SJSA1 (cell line): ENCODE measurements at regions not wholly inside any gene's neighbourhood (a gene's known extent, or its start where the extent isn't known, plus 50 kb on each side); places are given as distances from the start of the nearest gene placed in this dataset.

ENCODE experiments used
- DNase-seq, 2 experiments: peaks; one replicate each; pipeline ENCODE4 v3.0.0-alpha.2; 2015 to 2020; ENCODE audit warnings: low spot score in 2 of 2, low read depth in 1 of 2
- H3K27ac ChIP-seq: fragments of 250-450 bp; sonication (Bioruptor Pico); 2 replicates; pipeline ENCODE4 v1.5.1; 2020; ENCODE audit warnings: mild to moderate bottlenecking, moderate library complexity
- H3K27me3 ChIP-seq: fragments of 250-450 bp; sonication (Bioruptor Pico); replicated peaks from 2 replicates; pipeline ENCODE4 v1.5.1; 2020; ENCODE audit warnings: mild to moderate bottlenecking, moderate library complexity
- H3K36me3 ChIP-seq: fragments of 250-450 bp; sonication (Bioruptor Pico); 2 replicates; pipeline ENCODE4 v1.5.1; 2020; ENCODE audit warnings: mild to moderate bottlenecking
- H3K4me1 ChIP-seq: fragments of 250-450 bp; sonication (Bioruptor Pico); replicated peaks from 2 replicates; pipeline ENCODE4 v1.6.1; 2021; ENCODE audit warnings: mild to moderate bottlenecking
- H3K4me3 ChIP-seq: fragments of 250-450 bp; sonication (Bioruptor Pico); 2 replicates; pipeline ENCODE4 v1.5.1; 2020; ENCODE audit warnings: mild to moderate bottlenecking
- H3K9me3 ChIP-seq: fragments of 250-450 bp; sonication (Bioruptor Pico); replicated peaks from 2 replicates; pipeline ENCODE4 v1.5.1; 2020; ENCODE audit warnings: mild to moderate bottlenecking

GRCh38 chr11:95325777-95326258, 94.8 kb upstream of the SESN3 start:
- Histone ChIP-seq H3K9me3 (no peaks in the 10 kb centered on the region), H3K4me3 (no peak overlapping the region), H3K36me3 (no peaks in the 10 kb centered on the region), H3K27me3 (no peaks in the 10 kb centered on the region), H3K27ac (no peak overlapping the region), H3K4me1 (no peaks in the 10 kb centered on the region)
- no peak for DNase-seq

DNA sequence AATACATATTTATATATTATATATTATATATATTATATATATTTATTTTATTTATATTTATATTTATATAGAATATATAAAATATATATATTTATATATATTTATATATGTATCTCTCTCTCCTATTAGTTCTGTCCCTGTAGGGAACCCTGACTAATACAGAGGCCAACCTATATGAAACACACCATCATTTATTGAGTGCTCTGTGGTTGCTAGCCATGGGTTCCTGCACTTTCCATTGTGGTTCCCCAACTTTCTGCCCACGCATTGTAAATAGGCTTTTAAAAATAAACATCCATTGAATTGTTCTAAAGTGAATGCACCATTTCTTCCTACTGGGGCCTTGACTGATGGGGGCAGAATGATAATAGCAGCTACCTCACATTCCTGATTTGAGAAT, 93.8 kb upstream of the SESN3 start:
- Histone ChIP-seq H3K9me3 (no peaks in the 10 kb centered on the region), H3K4me1 (no peaks in the 10 kb centered on the region), H3K27me3 (no peaks in the 10 kb centered on the region), H3K27ac (no peak overlapping the region), H3K36me3 (no peaks in the 10 kb centered on the region), H3K4me3 (no peak overlapping the region)
- DNase-seq, result no peak

DNA sequence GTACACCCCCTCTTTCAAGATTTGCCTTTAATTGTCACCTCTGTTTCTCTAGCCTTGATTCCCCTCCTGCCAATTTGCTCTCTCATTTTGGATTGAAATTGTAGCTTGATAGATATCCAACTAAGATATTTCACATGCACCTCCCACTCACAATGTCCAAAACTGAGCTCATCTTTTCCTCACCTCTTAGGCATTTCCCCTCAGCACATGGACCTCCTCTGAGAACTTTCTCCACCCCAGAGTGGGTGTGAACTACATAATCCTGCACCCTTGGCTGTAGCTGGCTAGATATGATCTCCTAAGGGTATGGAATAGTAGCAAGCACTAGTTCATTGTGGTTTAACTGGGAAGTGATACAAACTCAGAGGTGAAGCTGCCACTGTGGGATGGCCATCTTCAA, 91.5 kb upstream of the SESN3 start:
- Histone ChIP-seq H3K4me3 (no peak overlapping the region), H3K27ac (no peak overlapping the region), H3K9me3 (no peaks in the 10 kb centered on the region), H3K27me3 (no peaks in the 10 kb centered on the region), H3K36me3 (no peaks in the 10 kb centered on the region), H3K4me1 (no peaks in the 10 kb centered on the region)
- DNase-seq, result no peak

DNA sequence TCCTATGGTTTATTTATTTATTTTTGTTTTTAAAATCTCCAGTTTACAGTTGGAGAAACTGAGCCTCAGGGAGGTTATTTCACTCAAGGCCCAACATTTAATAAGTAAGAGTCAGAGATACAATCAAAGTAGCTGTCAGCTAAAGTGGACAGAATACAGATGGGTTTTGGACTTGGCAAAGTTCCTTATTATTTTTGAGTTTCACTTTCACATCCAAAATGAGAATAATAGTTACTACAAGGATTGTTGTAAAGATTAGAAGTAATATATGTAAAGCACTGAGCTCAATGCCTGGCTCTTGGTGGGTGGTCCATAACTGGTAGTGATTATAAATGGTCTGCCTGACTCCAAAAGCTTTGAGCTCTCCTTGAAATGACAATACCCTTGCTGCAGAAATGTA, 87.5 kb upstream of the SESN3 start:
- H3K4me3 ChIP-seq, result no peak overlapping the region
- H3K9me3 ChIP-seq, result no peaks in the 10 kb centered on the region
- no peaks in the 10 kb centered on the region for H3K4me1 ChIP-seq
- no peak overlapping the region for H3K27ac ChIP-seq
- no peaks in the 10 kb centered on the region for H3K27me3 ChIP-seq
- no peaks in the 10 kb centered on the region for H3K36me3 ChIP-seq
- peak in 1 of 2 experiments; percentile 7 for DNase-seq

DNA sequence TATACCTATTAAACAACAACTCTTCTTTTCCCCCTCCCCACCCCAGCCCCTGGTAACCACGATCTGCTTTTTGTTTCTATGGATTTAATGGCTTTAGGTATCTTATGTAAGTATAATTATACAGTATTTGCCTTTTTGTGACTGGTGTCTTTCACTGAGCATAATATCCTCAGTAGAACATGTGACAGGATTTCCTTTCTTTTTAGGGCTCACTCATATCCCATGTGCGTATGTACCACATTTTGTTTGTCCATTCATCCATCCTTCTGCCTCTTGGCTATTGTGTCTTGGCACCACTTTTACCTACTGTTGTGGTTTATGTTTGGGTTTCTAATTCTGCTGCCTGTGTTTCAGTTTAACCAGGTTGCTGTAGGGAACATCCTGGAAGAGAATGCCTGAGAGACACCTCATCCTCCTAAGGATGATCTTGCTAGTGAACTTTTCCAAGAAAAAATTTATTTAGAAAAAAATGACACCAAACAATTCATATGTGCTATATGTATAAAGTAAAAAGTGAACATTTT, 77.6 kb upstream of the SESN3 start:
- no peaks in the 10 kb centered on the region for H3K9me3 ChIP-seq
- H3K27ac ChIP-seq, result no peak overlapping the region
- no peaks in the 10 kb centered on the region for H3K4me1 ChIP-seq
- H3K27me3 ChIP-seq, result no peaks in the 10 kb centered on the region
- no peak overlapping the region for H3K4me3 ChIP-seq
- H3K36me3 ChIP-seq, result no peaks in the 10 kb centered on the region
- DNase-seq, result no peak

GRCh38 chr11:95307286-95307685, 76.3 kb upstream of the SESN3 start:
- no peaks in the 10 kb centered on the region for H3K9me3 ChIP-seq
- H3K4me3 ChIP-seq, result no peak overlapping the region
- no peak for DNase-seq
- no peak overlapping the region for H3K27ac ChIP-seq
- H3K36me3 ChIP-seq, result no peaks in the 10 kb centered on the region
- H3K27me3 ChIP-seq, result no peaks in the 10 kb centered on the region
- H3K4me1 ChIP-seq, result no peaks in the 10 kb centered on the region

DNA sequence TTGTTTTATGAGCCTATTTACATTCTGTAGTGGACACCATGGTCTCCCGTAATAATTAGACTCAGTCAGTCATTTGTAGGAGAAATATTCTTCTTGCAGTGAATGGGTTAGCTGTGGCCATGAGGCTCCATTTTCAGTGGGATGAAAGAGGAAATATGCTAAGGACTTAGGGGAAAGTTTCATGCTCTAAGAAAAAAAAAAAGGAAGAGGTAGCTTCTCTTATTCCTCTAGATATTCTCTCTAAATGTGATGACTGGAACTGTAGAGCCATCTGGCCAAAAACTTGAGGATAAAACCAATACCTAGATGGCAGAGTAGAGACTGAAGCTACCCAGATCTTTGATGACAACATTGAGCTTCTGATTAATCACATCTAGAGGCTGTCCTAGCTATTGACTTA, 75.8 kb upstream of the SESN3 start:
- H3K27me3 ChIP-seq, result no peaks in the 10 kb centered on the region
- no peaks in the 10 kb centered on the region for H3K36me3 ChIP-seq
- H3K9me3 ChIP-seq, result no peaks in the 10 kb centered on the region
- no peak overlapping the region for H3K4me3 ChIP-seq
- no peak for DNase-seq
- H3K27ac ChIP-seq, result no peak overlapping the region
- H3K4me1 ChIP-seq, result no peaks in the 10 kb centered on the region

GRCh38 chr11:95306123-95306522, 75.1 kb upstream of the SESN3 start:
- no peak overlapping the region for H3K4me3 ChIP-seq
- no peak overlapping the region for H3K27ac ChIP-seq
- no peak for DNase-seq
- H3K27me3 ChIP-seq, result no peaks in the 10 kb centered on the region
- H3K9me3 ChIP-seq, result no peaks in the 10 kb centered on the region
- no peaks in the 10 kb centered on the region for H3K36me3 ChIP-seq
- no peaks in the 10 kb centered on the region for H3K4me1 ChIP-seq

GRCh38 chr11:95305705-95306104, 74.7 kb upstream of the SESN3 start:
- Histone ChIP-seq H3K36me3 (no peaks in the 10 kb centered on the region), H3K4me1 (no peaks in the 10 kb centered on the region), H3K4me3 (no peak overlapping the region), H3K9me3 (no peaks in the 10 kb centered on the region), H3K27ac (no peak overlapping the region), H3K27me3 (no peaks in the 10 kb centered on the region)
- DNase-seq, result no peak

GRCh38 chr11:95304777-95305176, 73.8 kb upstream of the SESN3 start:
- Histone ChIP-seq H3K27me3 (no peaks in the 10 kb centered on the region), H3K9me3 (no peaks in the 10 kb centered on the region), H3K27ac (no peak overlapping the region), H3K36me3 (no peaks in the 10 kb centered on the region), H3K4me1 (no peaks in the 10 kb centered on the region), H3K4me3 (no peak overlapping the region)
- no peak for DNase-seq

DNA sequence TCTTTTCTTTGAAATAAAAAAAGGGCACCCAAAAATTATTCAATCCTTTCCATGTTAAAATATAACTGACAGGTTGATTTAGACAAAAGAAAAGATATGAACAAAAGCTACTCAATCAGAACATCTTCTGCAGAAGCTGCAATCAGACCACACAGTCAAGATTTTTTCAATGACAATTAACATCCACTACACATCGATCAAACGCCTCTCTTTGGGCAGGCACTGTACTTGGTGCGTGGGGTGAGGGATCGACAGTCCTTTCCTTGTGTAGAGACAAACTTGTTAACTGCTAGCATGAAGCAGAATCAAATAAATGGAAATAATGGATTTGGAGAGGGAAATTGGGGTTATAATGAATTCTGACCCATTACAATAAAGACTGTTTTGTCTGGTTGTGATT, 71.2 kb upstream of the SESN3 start:
- no peak for DNase-seq
- no peak overlapping the region for H3K4me3 ChIP-seq
- no peaks in the 10 kb centered on the region for H3K4me1 ChIP-seq
- no peaks in the 10 kb centered on the region for H3K36me3 ChIP-seq
- no peaks in the 10 kb centered on the region for H3K9me3 ChIP-seq
- no peak overlapping the region for H3K27ac ChIP-seq
- no peaks in the 10 kb centered on the region for H3K27me3 ChIP-seq

DNA sequence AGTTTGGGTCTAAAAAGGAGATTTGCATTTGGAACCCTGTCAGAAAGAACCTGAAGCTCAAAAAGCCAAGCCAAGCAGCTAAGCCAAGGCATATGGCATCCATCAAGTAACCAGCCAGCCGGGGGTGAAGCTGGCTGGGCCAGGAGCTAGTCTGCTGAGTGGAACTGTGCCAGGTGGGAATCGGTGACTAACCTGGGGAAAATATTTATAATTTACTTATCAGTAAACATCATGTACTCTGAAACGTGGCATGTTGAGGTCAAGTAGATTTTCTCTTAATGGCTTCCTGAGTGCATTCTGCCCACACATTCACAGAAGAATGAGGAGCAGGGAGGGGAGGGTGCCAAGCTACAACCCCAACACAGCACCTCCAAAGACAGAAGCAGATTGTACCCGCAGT, 70.5 kb upstream of the SESN3 start:
- Histone ChIP-seq H3K27me3 (no peaks in the 10 kb centered on the region), H3K4me3 (no peak overlapping the region), H3K27ac (no peak overlapping the region), H3K4me1 (no peaks in the 10 kb centered on the region), H3K9me3 (no peaks in the 10 kb centered on the region), H3K36me3 (no peaks in the 10 kb centered on the region)
- no peak for DNase-seq

DNA sequence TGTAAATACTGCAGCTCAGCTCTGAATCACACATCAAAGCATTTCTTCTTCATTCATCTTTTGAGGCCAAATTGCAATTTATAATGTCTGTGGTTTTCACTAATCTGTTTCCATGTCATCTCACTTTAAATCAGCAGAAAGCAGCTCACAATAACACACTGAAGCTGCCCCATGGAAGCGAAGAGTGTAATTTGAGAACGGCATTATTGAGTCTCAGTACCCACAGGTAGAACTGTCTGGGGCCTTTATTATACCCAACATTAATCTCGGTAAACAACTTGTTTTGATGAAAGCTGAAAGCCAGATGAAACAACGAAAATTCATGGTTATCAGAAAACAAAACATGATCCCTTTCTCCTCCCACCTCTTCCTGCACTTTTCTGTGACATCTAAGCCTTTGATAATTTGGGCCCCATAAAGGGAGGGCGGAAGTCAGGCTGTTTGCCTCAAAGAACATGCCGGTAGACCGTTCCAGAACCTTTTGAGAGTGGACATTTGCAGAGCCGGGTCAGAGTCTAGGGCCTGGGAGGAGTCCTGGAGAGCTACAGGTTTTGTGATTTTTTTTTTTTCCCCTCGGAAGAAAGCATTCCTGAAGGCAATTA, 68.2 kb upstream of the SESN3 start:
- Histone ChIP-seq H3K9me3 (no peaks in the 10 kb centered on the region), H3K27me3 (no peaks in the 10 kb centered on the region), H3K4me1 (no peaks in the 10 kb centered on the region), H3K4me3 (no peak overlapping the region), H3K27ac (no peak overlapping the region), H3K36me3 (no peaks in the 10 kb centered on the region)
- no peak for DNase-seq

- Histone ChIP-seq H3K36me3 (no peaks in the 10 kb centered on the region), H3K27ac (no peak overlapping the region), H3K4me3 (no peak overlapping the region), H3K9me3 (no peaks in the 10 kb centered on the region), H3K4me1 (no peaks in the 10 kb centered on the region), H3K27me3 (no peaks in the 10 kb centered on the region)
- no peak for DNase-seq
These were observed 66.9 kb upstream of the SESN3 start for GRCh38 chr11:95297680-95298452.
